Neural cell (in vitro differentiated cells): ENCODE measurements at regions not wholly inside any gene's neighbourhood (a gene's known extent, or its start where the extent isn't known, plus 50 kb on each side); places are given as distances from the start of the nearest gene placed in this dataset.

Experiments used
- H2AFZ ChIP-seq: fragments of 200-600, 300-800 bp; sonication (generic), shearing (Covaris generic); 2 replicates; pipeline ENCODE4 v1.6.0; 2014; ENCODE audit warnings: low read depth, mild to moderate bottlenecking, antibody characterized with exemption, low read length, moderate library complexity
- H3F3A ChIP-seq: fragments of 200-600 bp; shearing (Covaris generic); 2 replicates; pipeline ENCODE4 v1.6.1; 2016; ENCODE audit warnings: mild to moderate bottlenecking, moderate library complexity, mixed read lengths, antibody characterized with exemption, low read length; ENCODE audit not compliant: insufficient read depth, poor library complexity, severe bottlenecking
- H3K27ac ChIP-seq: fragments of 200-600, 300-800 bp; sonication (generic), shearing (Covaris generic); 2 replicates; pipeline ENCODE4 v1.5.1; 2014; ENCODE audit warnings: mild to moderate bottlenecking, low read length, moderate library complexity
- H3K27me3 ChIP-seq: fragments of 300-800, 200-600 bp; sonication (generic), shearing (Covaris generic); 2 replicates; pipeline ENCODE4 v1.6.0; 2014; ENCODE audit warnings: mild to moderate bottlenecking, low read depth, low read length, moderate library complexity; ENCODE audit not compliant: insufficient read depth
- H3K36me3 ChIP-seq: fragments of 300-800, 200-600 bp; sonication (generic), shearing (Covaris generic); 2 replicates; pipeline ENCODE4 v1.5.1; 2014; ENCODE audit warnings: mild to moderate bottlenecking, antibody characterized with exemption, low read length, moderate library complexity; ENCODE audit not compliant: insufficient read depth
- H3K4me2 ChIP-seq: fragments of 300-800, 200-600 bp; sonication (generic), shearing (Covaris generic); 2 replicates; pipeline ENCODE4 v1.6.0; 2014; ENCODE audit warnings: mild to moderate bottlenecking, low read length
- H3K4me3 ChIP-seq: fragments of 300-800, 200-600 bp; sonication (generic), shearing (Covaris generic); 2 replicates; pipeline ENCODE4 v1.5.1; 2014; ENCODE audit warnings: mild to moderate bottlenecking, low read length, moderate library complexity
- H3K79me2 ChIP-seq: fragments of 200-600 bp; shearing (Covaris generic); replicated peaks from 2 replicates; pipeline ENCODE4 v1.6.0; 2014; ENCODE audit warnings: mild to moderate bottlenecking, low read length, moderate library complexity; ENCODE audit not compliant: insufficient read depth
- H3K9ac ChIP-seq: fragments of 300-800, 200-600 bp; sonication (generic), shearing (Covaris generic); 2 replicates; pipeline ENCODE4 v1.6.1; 2016; ENCODE audit warnings: mild to moderate bottlenecking, low read length, mixed read lengths
- H3K9me2 ChIP-seq: fragments of 200-600 bp; shearing (Covaris generic); 2 replicates; pipeline ENCODE4 v1.6.1; 2016; ENCODE audit warnings: mild to moderate bottlenecking, low read length, mixed read lengths; ENCODE audit not compliant: insufficient read depth
- H3K9me3 ChIP-seq: fragments of 200-600, 300-800 bp; sonication (generic), shearing (Covaris generic); 2 replicates; pipeline ENCODE4 v1.6.1; 2016; ENCODE audit warnings: mild to moderate bottlenecking, mixed run types, low read length, moderate library complexity, mixed read lengths
- H4K20me1 ChIP-seq: fragments of 200-600 bp; shearing (Covaris generic); 2 replicates; pipeline ENCODE4 v1.6.1; 2016; ENCODE audit warnings: mild to moderate bottlenecking, mixed run types; ENCODE audit not compliant: insufficient read depth
- CTCF ChIP-seq: fragments of 450-650 bp; IDR thresholded peaks from 2 replicates; pipeline ENCODE4 v1.5.1; 2014; ENCODE audit warnings: antibody characterized with exemption, mild to moderate bottlenecking, moderate library complexity; ENCODE audit not compliant: poor library complexity, severe bottlenecking
- EP300 ChIP-seq: fragments of 450-650 bp; conservative IDR thresholded peaks from 2 replicates; pipeline ENCODE4 v1.6.1; 2014; ENCODE audit warnings: antibody characterized with exemption, mild to moderate bottlenecking, moderate library complexity; ENCODE audit not compliant: poor library complexity, severe bottlenecking
- EZH2 ChIP-seq: fragments of 200-600, 300-800 bp; shearing (Covaris generic), sonication (generic); IDR thresholded peaks from 2 replicates; pipeline ENCODE4 v1.6.1; 2014; ENCODE audit warnings: antibody characterized with exemption, low read length, borderline replicate concordance, mild to moderate bottlenecking; ENCODE audit not compliant: insufficient read depth, poor library complexity, severe bottlenecking
- MXI1 ChIP-seq: fragments of 450-650 bp; conservative IDR thresholded peaks from 2 replicates; pipeline ENCODE4 v1.6.1; 2014; ENCODE audit warnings: antibody characterized with exemption, mild to moderate bottlenecking; ENCODE audit not compliant: poor library complexity, severe bottlenecking
- POLR2AphosphoS5 ChIP-seq: IDR thresholded peaks from 2 replicates; pipeline ENCODE4 v1.6.1; 2012
- RAD21 ChIP-seq: fragments of 450-650 bp; conservative IDR thresholded peaks from 2 replicates; pipeline ENCODE4 v1.6.1; 2014; ENCODE audit warnings: antibody characterized with exemption, mild to moderate bottlenecking, moderate library complexity
- REST ChIP-seq: IDR thresholded peaks from 2 replicates; pipeline ENCODE4 v1.6.1; 2012; ENCODE audit warnings: borderline replicate concordance
- SMC3 ChIP-seq: fragments of 450-650 bp; conservative IDR thresholded peaks from 2 replicates; pipeline ENCODE4 v1.6.1; 2014; ENCODE audit warnings: antibody characterized with exemption, mild to moderate bottlenecking, moderate library complexity; ENCODE audit not compliant: poor library complexity
- TAF1 ChIP-seq: IDR thresholded peaks from 2 replicates; pipeline ENCODE4 v1.6.1; 2012; ENCODE audit warnings: low read depth

- Histone ChIP-seq H3K9me2 (no peaks in the 10 kb centered on the region), H3K4me2 (no peak overlapping the region), H2AFZ (no peak overlapping the region), H3K27ac (no peak overlapping the region), H3K79me2 (no peaks in the 10 kb centered on the region), H3K36me3 (no peaks in the 10 kb centered on the region), H3K27me3 (peaks cover 3% of the 10 kb centered on the region), H3K4me3 (no peak overlapping the region), H3K9ac (no peak overlapping the region), H4K20me1 (no peaks in the 10 kb centered on the region), H3F3A (no peaks in the 10 kb centered on the region), H3K9me3 (no peaks in the 10 kb centered on the region)
- TF ChIP-seq REST (no peak), EP300 (no peak), SMC3 (no peak), CTCF (no peak), POLR2AphosphoS5 (no peak), RAD21 (no peak), TAF1 (no peak), EZH2 (no peak), MXI1 (no peak)
Observed at GRCh38 chr11:27968461-27968860, 139.5 kb downstream of the KIF18A start.

- Histone ChIP-seq H3F3A (no peaks in the 10 kb centered on the region), H3K4me3 (no peak overlapping the region), H3K79me2 (no peaks in the 10 kb centered on the region), H3K4me2 (no peak overlapping the region), H3K9me2 (no peaks in the 10 kb centered on the region), H4K20me1 (no peaks in the 10 kb centered on the region), H3K36me3 (no peaks in the 10 kb centered on the region), H2AFZ (no peak overlapping the region), H3K9me3 (no peaks in the 10 kb centered on the region), H3K27me3 (peaks cover 3% of the 10 kb centered on the region), H3K27ac (no peak overlapping the region), H3K9ac (no peak overlapping the region)
- TF ChIP-seq EZH2 (no peak), MXI1 (no peak), RAD21 (no peak), POLR2AphosphoS5 (no peak), EP300 (no peak), REST (no peak), SMC3 (no peak), CTCF (no peak), TAF1 (no peak)
Observed at GRCh38 chr11:27965559-27965958, 142.4 kb downstream of the KIF18A start.
